ENCODE measurements at regions not wholly inside any gene's neighbourhood (a gene's known extent, or its start where the extent isn't known, plus 50 kb on each side); places are given as distances from the start of the nearest gene placed in this dataset.
"Not testable (repeated sequence)": the region's sequence is repeated elsewhere in the genome, so short reads cannot be mapped to it uniquely, and the experiment has no call there.

GRCh38 chr3:67248726-67249125 is 250.6 kb downstream of the KBTBD8 start:
- H3K27me3 Mint-ChIP-seq (ENCODE audit: low read depth) = no peaks in the 10 kb centered on the region
- H3K4me1 Mint-ChIP-seq = no peaks in the 10 kb centered on the region
- H3K4me3 Mint-ChIP-seq = no peak overlapping the region
- peaks cover 23% of the 10 kb centered on the region for H3K9me3 Mint-ChIP-seq
- no peak overlapping the region for H3K27ac Mint-ChIP-seq
- CTCF ChIA-PET = no interaction called here
- POLR2A ChIA-PET = no interaction called here
- H3K36me3 Mint-ChIP-seq = peaks cover 7% of the 10 kb centered on the region
- TF ChIP-seq RELA (CRISPR knock-in tag; IDR thresholded peaks at IDR 0.05; ENCODE audit: borderline replicate concordance) (no peak), ZMAT4 (CRISPR knock-in tag; IDR thresholded peaks at IDR 0.05) (no peak), ATF3 (CRISPR knock-in tag; conservative IDR thresholded peaks at IDR 0.05) (no peak), ZNF317 (CRISPR knock-in tag; IDR thresholded peaks at IDR 0.05; ENCODE audit: borderline replicate concordance, low read depth) (no peak), GTF2I (CRISPR knock-in tag; conservative IDR thresholded peaks at IDR 0.05) (no peak), ZNF532 (CRISPR knock-in tag; IDR thresholded peaks at IDR 0.05; ENCODE audit: borderline replicate concordance) (no peak), FOXP1 (CRISPR knock-in tag; IDR thresholded peaks at IDR 0.05; ENCODE audit: borderline replicate concordance) (no peak), SMAD4 (CRISPR knock-in tag; IDR thresholded peaks at IDR 0.05) (no peak), AFF4 (CRISPR knock-in tag; IDR thresholded peaks at IDR 0.05; ENCODE audit: borderline replicate concordance) (no peak), ZBTB21 (CRISPR knock-in tag; IDR thresholded peaks at IDR 0.05; ENCODE audit: borderline replicate concordance) (no peak), NFE2L1 (CRISPR knock-in tag; IDR thresholded peaks at IDR 0.05) (no peak), ZNF512 (CRISPR knock-in tag; IDR thresholded peaks at IDR 0.05; ENCODE audit: borderline replicate concordance) (no peak)
- no peak for DNase-seq (ENCODE audit: low spot score)
- no peak for ATAC-seq

GRCh38 chr3:67252906-67253305 is 254.8 kb downstream of the KBTBD8 start:
- POLR2A ChIA-PET, CTCF ChIA-PET: not testable (repeated sequence)

More at GRCh38 chr3:67252906-67253305, 254.8 kb downstream of the KBTBD8 start:
- not testable (repeated sequence) for ATAC-seq; DNase-seq (ENCODE audit: low spot score); H3K4me1 Mint-ChIP-seq; H3K4me3 Mint-ChIP-seq; H3K27ac Mint-ChIP-seq; H3K27me3 Mint-ChIP-seq (ENCODE audit: low read depth)
- H3K9me3 Mint-ChIP-seq = peaks cover 65% of the 10 kb centered on the region
- H3K36me3 Mint-ChIP-seq = peaks cover 25% of the 10 kb centered on the region

All from WTC11 (cell line).